A549 (cell line): ENCODE measurements at regions not wholly inside any gene's neighbourhood (a gene's known extent, or its start where the extent isn't known, plus 50 kb on each side); places are given as distances from the start of the nearest gene placed in this dataset.

Experiments
- ATAC-seq, 2 experiments: fragments of 200-7000 bp in 1 of 2; fragments of >200 bp in 1 of 2; cut with Nextera tagmentation in 1 of 2; cut with Tn5 transposase in 1 of 2; 3 replicates each; pipeline versions ENCODE4 v1.8.0 to v1.9.1; 2018 to 2020; ENCODE audit warnings: mild to moderate bottlenecking in 1 of 2, moderate library complexity in 1 of 2
- CTCF ChIA-PET: fragments of 300-600 bp; sonication (Branson Sonifier 250); formaldehyde crosslinking; extraction: SDS; loops from one replicate; lab custom pipeline; 2021; ENCODE audit warnings: antibody characterized with exemption, inconsistent platforms; lab: Yijun Ruan, JAX
- POLR2A ChIA-PET: fragments of 350-600 bp; formaldehyde crosslinking; extraction: SDS; loops from one replicate; lab custom pipeline; 2021; ENCODE audit warnings: antibody characterized with exemption, inconsistent platforms; lab: Yijun Ruan, JAX
- DNase-seq, 2 experiments: peaks; one replicate each; pipeline versions ENCODE4 v3.0.0 to v3.0.0-alpha.2; 2011 to 2016; ENCODE audit warnings: low read depth in 1 of 2, low spot score in 1 of 2
- FAIRE-seq: peaks from 2 replicates; lab custom pipeline; 2011; peaks lifted over from hg19 to GRCh38; lab: Jason Lieb, UNC
- H3K27ac ChIP-seq, 2 experiments: fragments of >200 bp; sonication (Bioruptor Twin); formaldehyde crosslinking; 3 replicates each; pipeline ENCODE4 v1.5.1; 2016 to 2017
- H3K4me1 ChIP-seq: fragments of >200 bp; sonication (Bioruptor Twin); formaldehyde crosslinking; 3 replicates; pipeline ENCODE4 v1.6.1; 2016
- H3K4me2 ChIP-seq: fragments of >200 bp; sonication (Bioruptor Twin); formaldehyde crosslinking; 3 replicates; pipeline ENCODE4 v1.6.1; 2016
- H3K4me3 ChIP-seq: fragments of >200 bp; sonication (Bioruptor Twin); formaldehyde crosslinking; 3 replicates; pipeline ENCODE4 v1.5.1; 2016
- H3K9me3 ChIP-seq: fragments of >200 bp; sonication (Bioruptor Twin); formaldehyde crosslinking; 3 replicates; pipeline ENCODE4 v1.6.1; 2016
- ATOH8 ChIP-seq: fragments of 250-450 bp; sonication (Bioruptor Pico); IDR thresholded peaks from 2 replicates; pipeline ENCODE4 v1.5.0; 2020; ENCODE audit warnings: low read depth, mild to moderate bottlenecking, moderate library complexity
- CBX8 ChIP-seq: fragments of 200-600 bp; sonication (generic); IDR thresholded peaks from 2 replicates; pipeline ENCODE4 v1.6.1; 2016
- CEBPB ChIP-seq, 2 experiments: fragments of >200 bp in 1 of 2; sonication (Bioruptor Twin) in 1 of 2; formaldehyde crosslinking in 1 of 2; IDR thresholded peaks; 2 replicates each; pipeline ENCODE4 v1.6.1; 2012 to 2016
- CHD4 ChIP-seq: fragments of 200-600 bp; sonication (generic); IDR thresholded peaks from 2 replicates; pipeline ENCODE4 v1.6.1; 2016; ENCODE audit warnings: antibody characterized with exemption, mild to moderate bottlenecking, borderline replicate concordance
- EHF ChIP-seq: fragments of 250-450 bp; sonication (Bioruptor Pico); IDR thresholded peaks from 2 replicates; pipeline ENCODE4 v1.5.0; 2020; ENCODE audit warnings: mild to moderate bottlenecking
- FOXS1 ChIP-seq: fragments of 250-450 bp; sonication (Bioruptor Pico); IDR thresholded peaks from 2 replicates; pipeline ENCODE4 v1.5.0; 2020; ENCODE audit warnings: mild to moderate bottlenecking, moderate library complexity
- HOXB13 ChIP-seq: fragments of 250-450 bp; sonication (Bioruptor Pico); IDR thresholded peaks from 2 replicates; pipeline ENCODE4 v1.5.0; 2020; ENCODE audit warnings: low read depth, mild to moderate bottlenecking, moderate library complexity
- JUN ChIP-seq, 2 experiments: fragments of >200 bp; sonication (Bioruptor Twin); formaldehyde crosslinking; IDR thresholded peaks; 2 replicates in 1 of 2; 3 replicates in 1 of 2; pipeline ENCODE4 v1.6.1; 2016 to 2017
- KDM5A ChIP-seq: fragments of 200-600 bp; sonication (generic); IDR thresholded peaks from 2 replicates; pipeline ENCODE4 v1.6.1; 2016; ENCODE audit warnings: antibody characterized with exemption, mild to moderate bottlenecking
- MAFK ChIP-seq: fragments of 450-650 bp; IDR thresholded peaks from 2 replicates; pipeline ENCODE4 v1.6.1; 2014; ENCODE audit not compliant: partially characterized antibody
- MAZ ChIP-seq: fragments of 150-350 bp; IDR thresholded peaks from 2 replicates; pipeline ENCODE4 v1.6.1; 2014; ENCODE audit warnings: antibody characterized with exemption, low read depth, low read length, borderline replicate concordance
- MYC ChIP-seq: IDR thresholded peaks from 2 replicates; pipeline ENCODE4 v1.6.1; 2012; ENCODE audit warnings: mild to moderate bottlenecking, inconsistent platforms, low read length, improper control_type of control experiment, borderline replicate concordance
- NR3C1 ChIP-seq: fragments of >200 bp; sonication (Bioruptor Twin); formaldehyde crosslinking; IDR thresholded peaks from 3 replicates; pipeline ENCODE4 v1.6.1; 2017
- POLR2A ChIP-seq: IDR thresholded peaks from 2 replicates; pipeline ENCODE4 v1.6.1; 2012; ENCODE audit warnings: mild to moderate bottlenecking, low read length
- RAD21 ChIP-seq, 2 experiments: fragments of >200 bp in 1 of 2; sonication (Bioruptor Twin) in 1 of 2; formaldehyde crosslinking in 1 of 2; IDR thresholded peaks in 1 of 2; conservative IDR thresholded peaks in 1 of 2; 2 replicates in 1 of 2; 3 replicates in 1 of 2; pipeline ENCODE4 v1.6.1; 2012 to 2018; ENCODE audit warnings: inconsistent platforms in 1 of 2
- RARB ChIP-seq: fragments of 250-450 bp; sonication (Bioruptor Pico); IDR thresholded peaks from 2 replicates; pipeline ENCODE4 v1.8.0; 2021; ENCODE audit warnings: mild to moderate bottlenecking, moderate library complexity
- RFX5 ChIP-seq: fragments of 450-650 bp; IDR thresholded peaks from 2 replicates; pipeline ENCODE4 v1.7.1; 2014; ENCODE audit warnings: antibody characterized with exemption, mild to moderate bottlenecking, moderate library complexity
- RNF2 ChIP-seq: fragments of 200-600 bp; sonication (generic); IDR thresholded peaks from 2 replicates; pipeline ENCODE4 v1.6.1; 2016; ENCODE audit warnings: low read depth, mild to moderate bottlenecking, antibody characterized with exemption, moderate library complexity, borderline replicate concordance
- SMC3 ChIP-seq: fragments of >200 bp; sonication (Bioruptor Twin); formaldehyde crosslinking; IDR thresholded peaks from 3 replicates; pipeline ENCODE4 v1.6.1; 2018; ENCODE audit warnings: inconsistent platforms
- SREBF2 ChIP-seq: fragments of 450-650 bp; IDR thresholded peaks from 2 replicates; pipeline ENCODE4 v1.6.1; 2014; ENCODE audit warnings: mild to moderate bottlenecking, moderate library complexity
- TP53 ChIP-seq: fragments of 250-450 bp; sonication (Bioruptor Pico); IDR thresholded peaks from 2 replicates; pipeline ENCODE4 v1.5.0; 2021; ENCODE audit warnings: mild to moderate bottlenecking, moderate library complexity
- ZSCAN20 ChIP-seq: fragments of 250-450 bp; sonication (Bioruptor Pico); IDR thresholded peaks from 2 replicates; pipeline ENCODE4 v1.8.0; 2022; ENCODE audit warnings: mild to moderate bottlenecking, moderate library complexity
- WGBS: methylation state at CpG from one replicate; pipeline ENCODE4 v1.1.6; 2017; ENCODE audit errors: missing lambda C conversion rate; 5-methylcytosine and 5-hydroxymethylcytosine counted together
- TF ChIP-seq, protein P1 (sequence below): fragments of >200 bp; sonication (Bioruptor Twin); formaldehyde crosslinking; IDR thresholded peaks from 3 replicates; pipeline ENCODE4 v1.6.1; 2016
- TF ChIP-seq, protein P2 (sequence below): fragments of >200 bp; sonication (Bioruptor Twin); formaldehyde crosslinking; IDR thresholded peaks from 3 replicates; pipeline ENCODE4 v1.5.1; 2016

DNA sequence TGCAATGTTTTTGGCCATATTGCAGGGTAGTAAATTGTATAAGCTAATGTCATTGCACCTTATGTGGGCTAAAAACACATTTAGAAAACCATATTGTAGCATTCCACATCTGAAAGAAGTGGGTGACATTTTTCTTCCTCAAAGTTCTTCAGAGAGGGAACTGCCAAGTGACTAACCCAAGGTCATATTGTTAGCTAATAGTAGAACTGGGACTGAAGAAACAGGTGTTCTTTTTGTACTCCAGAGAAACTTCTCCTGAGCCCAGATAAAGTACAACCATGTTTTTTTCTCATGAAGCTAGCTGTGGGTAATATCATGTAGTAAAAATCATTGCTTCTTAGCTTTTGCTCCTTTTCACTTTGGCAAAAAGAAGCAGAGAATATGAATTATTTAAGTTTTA lies 333.0 kb downstream of the NSUN3 start:
- CTCF ChIA-PET: no interaction called here
- H3K9me3 ChIP-seq: no peaks in the 10 kb centered on the region
- no peak overlapping the region for H3K27ac ChIP-seq
- TF ChIP-seq CEBPB (IDR thresholded peaks at IDR 0.05): no peak
- TF ChIP-seq MYC: no peak
- TF ChIP-seq POLR2A: no peak
- TF ChIP-seq SREBF2: no peak
- no peak for TF ChIP-seq RARB (CRISPR knock-in tag)
- no peak for TF ChIP-seq MAFK
- TF ChIP-seq MAZ: no peak
- no peak for TF ChIP-seq NR3C1
- no peak for TF ChIP-seq RAD21 (conservative IDR thresholded peaks at IDR 0.05 in 1 of 2, IDR thresholded peaks at IDR 0.05 in 1 of 2)
- TF ChIP-seq, protein P1, sequence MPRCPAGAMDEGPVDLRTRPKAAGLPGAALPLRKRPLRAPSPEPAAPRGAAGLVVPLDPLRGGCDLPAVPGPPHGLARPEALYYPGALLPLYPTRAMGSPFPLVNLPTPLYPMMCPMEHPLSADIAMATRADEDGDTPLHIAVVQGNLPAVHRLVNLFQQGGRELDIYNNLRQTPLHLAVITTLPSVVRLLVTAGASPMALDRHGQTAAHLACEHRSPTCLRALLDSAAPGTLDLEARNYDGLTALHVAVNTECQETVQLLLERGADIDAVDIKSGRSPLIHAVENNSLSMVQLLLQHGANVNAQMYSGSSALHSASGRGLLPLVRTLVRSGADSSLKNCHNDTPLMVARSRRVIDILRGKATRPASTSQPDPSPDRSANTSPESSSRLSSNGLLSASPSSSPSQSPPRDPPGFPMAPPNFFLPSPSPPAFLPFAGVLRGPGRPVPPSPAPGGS: no peak
- no peak for TF ChIP-seq TP53 (CRISPR knock-in tag)
- TF ChIP-seq RNF2: no peak
- no peak for TF ChIP-seq FOXS1
- TF ChIP-seq SMC3: no peak
- no peak for TF ChIP-seq JUN (IDR thresholded peaks at IDR 0.05)
- no peak for TF ChIP-seq ATOH8
- TF ChIP-seq KDM5A: no peak
- TF ChIP-seq RFX5: no peak
- no peak for TF ChIP-seq HOXB13 (CRISPR knock-in tag)
- H3K4me2 ChIP-seq: no peak overlapping the region
- H3K4me1 ChIP-seq: no peaks in the 10 kb centered on the region
- no peak overlapping the region for H3K4me3 ChIP-seq
- ATAC-seq: no peak
- FAIRE-seq: no peak
- POLR2A ChIA-PET: no interaction called here
- no peak for DNase-seq

DNA sequence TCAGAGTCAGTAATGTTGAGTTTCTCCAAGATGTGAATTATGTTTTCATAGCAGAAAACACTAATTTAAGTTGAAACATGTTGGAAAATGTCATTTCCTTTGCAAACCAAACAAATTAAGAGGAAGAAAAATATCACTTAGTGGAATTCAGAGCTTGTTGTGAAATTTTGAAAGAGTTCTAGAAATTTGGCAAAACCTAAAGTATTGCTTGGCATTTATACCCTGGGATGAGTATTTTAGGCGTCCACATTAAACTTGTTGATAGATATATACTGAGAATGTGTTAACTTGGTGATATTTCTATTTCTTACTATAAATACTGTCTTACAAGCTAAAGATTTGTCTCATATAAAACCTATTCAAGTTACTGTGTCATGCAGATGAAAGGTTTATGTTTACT lies 335.2 kb downstream of the NSUN3 start:
- POLR2A ChIA-PET: no interaction called here
- FAIRE-seq (no peak), ATAC-seq (no peak), DNase-seq (no peak)
- TF ChIP-seq NR3C1 (no peak), CHD4 (no peak), ZSCAN20 (CRISPR knock-in tag) (no peak), SREBF2 (no peak), FOXS1 (no peak)
- TF ChIP-seq, protein P2, sequence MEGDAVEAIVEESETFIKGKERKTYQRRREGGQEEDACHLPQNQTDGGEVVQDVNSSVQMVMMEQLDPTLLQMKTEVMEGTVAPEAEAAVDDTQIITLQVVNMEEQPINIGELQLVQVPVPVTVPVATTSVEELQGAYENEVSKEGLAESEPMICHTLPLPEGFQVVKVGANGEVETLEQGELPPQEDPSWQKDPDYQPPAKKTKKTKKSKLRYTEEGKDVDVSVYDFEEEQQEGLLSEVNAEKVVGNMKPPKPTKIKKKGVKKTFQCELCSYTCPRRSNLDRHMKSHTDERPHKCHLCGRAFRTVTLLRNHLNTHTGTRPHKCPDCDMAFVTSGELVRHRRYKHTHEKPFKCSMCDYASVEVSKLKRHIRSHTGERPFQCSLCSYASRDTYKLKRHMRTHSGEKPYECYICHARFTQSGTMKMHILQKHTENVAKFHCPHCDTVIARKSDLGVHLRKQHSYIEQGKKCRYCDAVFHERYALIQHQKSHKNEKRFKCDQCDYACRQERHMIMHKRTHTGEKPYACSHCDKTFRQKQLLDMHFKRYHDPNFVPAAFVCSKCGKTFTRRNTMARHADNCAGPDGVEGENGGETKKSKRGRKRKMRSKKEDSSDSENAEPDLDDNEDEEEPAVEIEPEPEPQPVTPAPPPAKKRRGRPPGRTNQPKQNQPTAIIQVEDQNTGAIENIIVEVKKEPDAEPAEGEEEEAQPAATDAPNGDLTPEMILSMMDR: no peak
- no peak overlapping the region for H3K4me2 ChIP-seq
- WGBS: 42% methylated on average over 1 of the region's 1 CpG
- no peaks in the 10 kb centered on the region for H3K4me1 ChIP-seq
- no peak overlapping the region for H3K27ac ChIP-seq
- CTCF ChIA-PET: interaction anchor here (0.6 kb wide), 1 partner anchor 834 kb away, joined by 5 read pairs; no protein-coding TSS in a partner anchor
- no peaks in the 10 kb centered on the region for H3K9me3 ChIP-seq
- no peak overlapping the region for H3K4me3 ChIP-seq

- H3K4me2 ChIP-seq: no peak overlapping the region
- CTCF ChIA-PET: interaction anchor here (0.6 kb wide), 1 partner anchor 128 kb away, joined by 3 read pairs; no protein-coding TSS in a partner anchor
- DNase-seq: no peak
- ATAC-seq: no peak
- no peak for FAIRE-seq
- no peaks in the 10 kb centered on the region for H3K4me1 ChIP-seq
- POLR2A ChIA-PET: no interaction called here
- no peak overlapping the region for H3K4me3 ChIP-seq
- no peaks in the 10 kb centered on the region for H3K9me3 ChIP-seq
- no peak overlapping the region for H3K27ac ChIP-seq
- no peak for TF ChIP-seq CHD4
- TF ChIP-seq CBX8: no peak
- TF ChIP-seq EHF (CRISPR knock-in tag): no peak
Measured at GRCh38 chr3:94401466-94401865, 338.6 kb downstream of the NSUN3 start.
